Spleen (tissue), 3 donors: ENCODE measurements at regions not wholly inside any gene's neighbourhood (a gene's known extent, or its start where the extent isn't known, plus 50 kb on each side); places are given as distances from the start of the nearest gene placed in this dataset.

Source experiments
- POLR2A ChIP-seq, 3 donors: fragments of 450-650 bp; IDR thresholded peaks; one replicate each; pipeline ENCODE4 v1.5.1; 2017; ENCODE audit warnings: antibody characterized with exemption in 3 of 3, mild to moderate bottlenecking in 1 of 3
- POLR2AphosphoS5 ChIP-seq, 3 donors: sonication (generic); formaldehyde crosslinking; IDR thresholded peaks; one replicate each; pipeline ENCODE4 v1.5.1; 2017; ENCODE audit warnings: antibody characterized with exemption in 3 of 3

- TF ChIP-seq POLR2A (IDR thresholded peaks at IDR 0.05): no peak
- no peak for TF ChIP-seq POLR2AphosphoS5 (IDR thresholded peaks at IDR 0.05)
These were observed 484.1 kb upstream of the HTR1E start for GRCh38 chr6:86453232-86453631.
